Panc1 (cell line): ENCODE measurements at regions not wholly inside any gene's neighbourhood (a gene's known extent, or its start where the extent isn't known, plus 50 kb on each side); places are given as distances from the start of the nearest gene placed in this dataset.

Experiments
- ATAC-seq: fragments of 200-7000 bp; cut with Tn5 transposase; 2 replicates; pipeline ENCODE4 v1.9.1; 2020; ENCODE audit warnings: mild to moderate bottlenecking, moderate library complexity
- BruUV-seq: library from RNA; stranded (reverse); fragments of 400-500 nt; replicated peaks from 2 replicates; lab custom pipeline; 2021; lab: Mats Ljungman, UMichigan
- CTCF ChIA-PET: fragments of 300-600 bp; sonication (Branson Sonifier 250); formaldehyde crosslinking; loops from one replicate; lab custom pipeline; 2022; ENCODE audit warnings: antibody characterized with exemption; lab: Charles Lee
- POLR2A ChIA-PET: fragments of 300-600 bp; sonication (Branson Sonifier 250); formaldehyde crosslinking; loops from one replicate; lab custom pipeline; 2022; ENCODE audit warnings: antibody characterized with exemption; lab: Charles Lee
- DNase-seq: peaks from one replicate; pipeline ENCODE4 v3.0.0-alpha.2; 2010; ENCODE audit warnings: low read depth, low spot score
- H3K27ac ChIP-seq: 2 replicates; pipeline ENCODE4 v1.5.1; 2011; ENCODE audit warnings: mild to moderate bottlenecking, low read length, inconsistent platforms
- H3K27me3 ChIP-seq: fragments of 200-500 bp; sonication (Bioruptor generic); 2 replicates; pipeline ENCODE4 v1.6.0; 2014; ENCODE audit warnings: low read length, inconsistent platforms; ENCODE audit not compliant: control insufficient read depth, insufficient read depth
- H3K36me3 ChIP-seq: fragments of 200-500 bp; sonication (Bioruptor generic); 2 replicates; pipeline ENCODE4 v1.5.1; 2014; ENCODE audit warnings: inconsistent platforms, mild to moderate bottlenecking, low read length, moderate library complexity; ENCODE audit not compliant: control insufficient read depth, insufficient read depth
- H3K4me1 ChIP-seq: 2 replicates; pipeline ENCODE4 v1.5.1; 2011; ENCODE audit warnings: inconsistent platforms, mild to moderate bottlenecking, low read length, moderate library complexity; ENCODE audit not compliant: control insufficient read depth, insufficient read depth
- H3K4me3 ChIP-seq, 2 experiments: 2 replicates each; pipeline ENCODE4 v1.5.1; 2011 to 2012; ENCODE audit warnings: low read depth in 2 of 2, low read length in 2 of 2, mild to moderate bottlenecking in 2 of 2, inconsistent platforms in 1 of 2, moderate library complexity in 1 of 2
- H3K9me3 ChIP-seq: fragments of 200-500 bp; sonication (Bioruptor generic); 2 replicates; pipeline ENCODE4 v1.5.1; 2014; ENCODE audit warnings: low read depth, mild to moderate bottlenecking, inconsistent platforms, low read length, moderate library complexity; ENCODE audit not compliant: control insufficient read depth, insufficient read depth
- CTCF ChIP-seq: fragments of 450-650 bp; IDR thresholded peaks from 2 replicates; pipeline ENCODE4 v1.5.1; 2017; ENCODE audit warnings: mild to moderate bottlenecking
- POLR2AphosphoS5 ChIP-seq: IDR thresholded peaks from 2 replicates; pipeline ENCODE4 v1.6.1; 2012; ENCODE audit warnings: mild to moderate bottlenecking, low read depth, low read length, moderate library complexity
- REST ChIP-seq, 2 experiments: IDR thresholded peaks; 2 replicates each; pipeline ENCODE4 v1.6.1; 2011 to 2012; ENCODE audit warnings: low read depth in 2 of 2, control low read depth in 1 of 2, low read length in 1 of 2, mild to moderate bottlenecking in 1 of 2, moderate library complexity in 1 of 2; ENCODE audit not compliant: insufficient read depth in 1 of 2
- SIN3A ChIP-seq: IDR thresholded peaks from 2 replicates; pipeline ENCODE4 v1.6.1; 2012; ENCODE audit warnings: low read depth, mild to moderate bottlenecking, low read length, moderate library complexity, borderline replicate concordance; ENCODE audit not compliant: insufficient read depth
- TCF7L2 ChIP-seq: IDR thresholded peaks from 2 replicates; pipeline ENCODE4 v1.6.1; 2011; ENCODE audit warnings: mild to moderate bottlenecking, low read depth, low read length, inconsistent platforms
- in situ Hi-C: cut with HindIII; loops from 2 replicates; pipeline ENCODE4 v1.10.0; 2016; ENCODE audit warnings: low sequenced_read_pairs, low pct_unique_long_range_greater_than_20kb
- intact Hi-C: fragments of 100-400 bp; cut with micrococcal nuclease; formaldehyde crosslinking; loops from one replicate; pipeline ENCODE4 v1.10.0; 2022; ENCODE audit not compliant: unreplicated experiment

DNA sequence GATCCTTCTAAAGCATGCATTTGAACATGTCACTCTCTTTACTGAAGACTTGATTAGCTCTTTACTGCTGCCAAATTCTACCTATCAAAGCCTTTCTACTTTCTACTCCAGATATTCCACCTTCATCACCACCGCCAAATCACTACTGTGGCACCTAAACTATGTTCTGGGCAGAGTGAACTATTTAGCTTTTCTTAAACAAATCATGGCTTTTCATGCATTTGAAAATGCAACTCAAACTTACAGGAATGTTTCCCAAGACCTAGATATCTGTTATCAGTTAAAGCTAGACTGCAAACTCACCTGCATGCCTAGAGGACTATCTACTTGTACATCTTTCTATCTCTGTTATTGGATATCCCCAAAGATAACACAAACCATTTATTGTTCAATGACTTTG lies 109.3 kb downstream of the MAFB start:
- Histone ChIP-seq H3K4me3 (no peak overlapping the region), H3K27me3 (no peaks in the 10 kb centered on the region), H3K4me1 (no peaks in the 10 kb centered on the region), H3K27ac (no peak overlapping the region), H3K36me3 (no peaks in the 10 kb centered on the region), H3K9me3 (no peaks in the 10 kb centered on the region)
- ChIA-PET CTCF (no interaction called here), POLR2A (no interaction called here)
- no TSS peak for BruUV-seq
- ATAC-seq (no peak), DNase-seq (no peak)
- intact Hi-C loops = no loop called here
- no peak for TF ChIP-seq POLR2AphosphoS5
- TF ChIP-seq TCF7L2 = no peak
- no peak for TF ChIP-seq CTCF
- TF ChIP-seq SIN3A = no peak
- no peak for TF ChIP-seq REST (IDR thresholded peaks at IDR 0.05; ENCODE audit: insufficient read depth in 1 of 2, low read depth in 2 of 2, low read length in 1 of 2)
- in situ Hi-C loops = no loop called here

DNA sequence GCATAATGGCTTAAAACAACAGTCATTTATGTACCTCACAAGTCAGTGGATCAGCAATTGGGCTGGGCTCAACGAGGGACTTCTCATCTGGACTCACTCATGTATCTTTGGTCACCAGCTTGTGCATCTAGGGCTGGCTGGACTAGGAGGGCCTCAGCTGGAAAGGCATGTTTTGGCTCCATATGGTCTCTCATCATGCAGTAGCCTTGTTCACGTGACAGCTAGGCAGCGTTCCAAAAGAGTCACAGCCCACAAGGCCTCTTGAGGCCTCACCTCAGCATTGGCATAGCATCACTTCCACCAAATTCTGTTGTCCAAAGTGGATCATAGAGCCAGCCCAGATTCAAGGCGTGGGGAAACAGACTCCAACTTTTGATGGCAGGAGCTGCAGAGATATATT lies 110.1 kb downstream of the MAFB start:
- no peak for DNase-seq
- POLR2A ChIA-PET = no interaction called here
- H3K36me3 ChIP-seq = no peaks in the 10 kb centered on the region
- BruUV-seq = no TSS peak
- intact Hi-C loops = no loop called here
- ATAC-seq = no peak
- H3K4me3 ChIP-seq = no peak overlapping the region
- CTCF ChIA-PET = no interaction called here
- no peak overlapping the region for H3K27ac ChIP-seq
- no peaks in the 10 kb centered on the region for H3K9me3 ChIP-seq
- no peaks in the 10 kb centered on the region for H3K4me1 ChIP-seq
- no peak for TF ChIP-seq REST (IDR thresholded peaks at IDR 0.05; ENCODE audit: insufficient read depth in 1 of 2, low read depth in 2 of 2, low read length in 1 of 2)
- no peak for TF ChIP-seq TCF7L2
- no peak for TF ChIP-seq SIN3A
- TF ChIP-seq CTCF = no peak
- no peak for TF ChIP-seq POLR2AphosphoS5
- no peaks in the 10 kb centered on the region for H3K27me3 ChIP-seq
- in situ Hi-C loops = no loop called here
